GM12878 (cell line): ENCODE measurements at regions not wholly inside any gene's neighbourhood (a gene's known extent, or its start where the extent isn't known, plus 50 kb on each side); places are given as distances from the start of the nearest gene placed in this dataset.

ENCODE experiments used
- ATAC-seq: fragments of 200-7000 bp; cut with Tn5 transposase; 3 replicates; pipeline ENCODE4 v1.9.1; 2020; ENCODE audit warnings: mild to moderate bottlenecking, moderate library complexity
- BruUV-seq: library from RNA; stranded (reverse); fragments of 400-500 nt; replicated peaks from 2 replicates; lab custom pipeline; 2021; lab: Mats Ljungman, UMichigan
- CTCF ChIA-PET: fragments of 300-600 bp; sonication (Branson Sonifier 250); formaldehyde crosslinking; extraction: SDS; loops from one replicate; lab custom pipeline; 2021; ENCODE audit warnings: inconsistent platforms; lab: Yijun Ruan, JAX
- POLR2A ChIA-PET: fragments of 350-600 bp; formaldehyde crosslinking; extraction: SDS; loops from one replicate; lab custom pipeline; 2021; ENCODE audit warnings: inconsistent platforms; lab: Charles Lee
- RAD21 ChIA-PET: fragments of 300-600 bp; sonication (Branson Sonifier 250); formaldehyde crosslinking; loops from one replicate; lab custom pipeline; 2023; ENCODE audit warnings: antibody characterized with exemption; ENCODE audit not compliant: unreplicated experiment; lab: Charles Lee
- SMC1A ChIA-PET: fragments of 300-600 bp; sonication (Branson Sonifier 250); formaldehyde crosslinking; loops from one replicate; lab custom pipeline; 2023; ENCODE audit not compliant: unreplicated experiment, uncharacterized antibody; lab: Charles Lee
- DNase-seq: peaks from one replicate; pipeline ENCODE4 v3.0.0-alpha.2; 2011; ENCODE audit warnings: low read depth, low spot score
- FAIRE-seq: peaks from 3 replicates; lab custom pipeline; 2011; peaks lifted over from hg19 to GRCh38; lab: Jason Lieb, UNC
- H2AFZ ChIP-seq: 2 replicates; pipeline ENCODE4 v1.6.0; 2011; ENCODE audit warnings: low read depth, low read length, control low read depth; ENCODE audit not compliant: control insufficient read depth
- H3K27ac ChIP-seq: 2 replicates; pipeline ENCODE4 v1.5.1; 2011; ENCODE audit warnings: control low read depth; ENCODE audit not compliant: control insufficient read depth, insufficient read depth
- H3K27me3 ChIP-seq, 2 experiments: replicated peaks in 1 of 2; 2 replicates each; pipeline versions ENCODE4 v1.6.0 to v1.6.1; 2011; ENCODE audit warnings: low read length in 1 of 2; ENCODE audit not compliant: control insufficient read depth in 2 of 2, insufficient read depth in 2 of 2
- H3K36me3 ChIP-seq, 2 experiments: 2 replicates each; pipeline ENCODE4 v1.5.1; 2011; ENCODE audit warnings: low read length in 1 of 2; ENCODE audit not compliant: control insufficient read depth in 2 of 2, insufficient read depth in 2 of 2
- H3K4me1 ChIP-seq: 2 replicates; pipeline ENCODE4 v1.6.1; 2011; ENCODE audit warnings: mild to moderate bottlenecking, low read length, moderate library complexity, mixed read lengths; ENCODE audit not compliant: control insufficient read depth, insufficient read depth
- H3K4me2 ChIP-seq: 2 replicates; pipeline ENCODE4 v1.6.0; 2011; ENCODE audit warnings: control low read depth; ENCODE audit not compliant: control insufficient read depth, insufficient read depth
- H3K4me3 ChIP-seq: fragments of 200-600 bp; sonication (generic); 2 replicates; pipeline ENCODE4 v1.5.1; 2016
- H3K79me2 ChIP-seq: 2 replicates; pipeline ENCODE4 v1.6.0; 2011; ENCODE audit warnings: low read length; ENCODE audit not compliant: control insufficient read depth, insufficient read depth
- H3K9ac ChIP-seq: 2 replicates; pipeline ENCODE4 v1.8.0; 2011; ENCODE audit warnings: low read length, control low read depth, mixed read lengths; ENCODE audit not compliant: control insufficient read depth, insufficient read depth
- H3K9me3 ChIP-seq: replicated peaks from 3 replicates; pipeline ENCODE4 v1.5.1; 2011; ENCODE audit warnings: mild to moderate bottlenecking, low read length; ENCODE audit not compliant: control insufficient read depth, insufficient read depth
- H4K20me1 ChIP-seq: 2 replicates; pipeline ENCODE4 v1.6.0; 2011; ENCODE audit not compliant: control insufficient read depth, insufficient read depth
- BHLHE40 ChIP-seq, 2 experiments: fragments of 450-650 bp in 1 of 2; IDR thresholded peaks; 2 replicates each; pipeline ENCODE4 v1.6.1; 2011 to 2017; ENCODE audit warnings: low read depth in 2 of 2, borderline replicate concordance in 1 of 2, improper control_type of control experiment in 1 of 2, low read length in 1 of 2, mild to moderate bottlenecking in 1 of 2
- CBFB ChIP-seq: IDR thresholded peaks from 2 replicates; pipeline ENCODE4 v1.6.1; 2016; ENCODE audit warnings: antibody characterized with exemption, low read depth
- FOXK2 ChIP-seq: fragments of 450-650 bp; IDR thresholded peaks from 2 replicates; pipeline ENCODE4 v1.6.1; 2017; ENCODE audit warnings: mild to moderate bottlenecking, moderate library complexity
- LARP7 ChIP-seq: fragments of 450-650 bp; IDR thresholded peaks from 2 replicates; pipeline ENCODE4 v1.6.1; 2017; ENCODE audit warnings: mild to moderate bottlenecking
- NR2C2 ChIP-seq: IDR thresholded peaks from 2 replicates; pipeline ENCODE4 v1.6.1; 2011; ENCODE audit warnings: borderline replicate concordance, low read depth; ENCODE audit not compliant: control insufficient read depth, insufficient read length
- RUNX3 ChIP-seq: IDR thresholded peaks from 2 replicates; pipeline ENCODE4 v1.6.1; 2012; ENCODE audit warnings: low read length, inconsistent platforms
- SP1 ChIP-seq: IDR thresholded peaks from one replicate; pipeline ENCODE4 v1.6.1; 2011; ENCODE audit warnings: low read depth, low read length
- SPI1 ChIP-seq: IDR thresholded peaks from 2 replicates; pipeline ENCODE4 v1.6.1; 2011; ENCODE audit warnings: low read depth, mild to moderate bottlenecking, low read length, moderate library complexity, borderline replicate concordance; ENCODE audit not compliant: insufficient read depth
- TCF7 ChIP-seq: IDR thresholded peaks from 2 replicates; pipeline ENCODE4 v1.6.1; 2014; ENCODE audit warnings: antibody characterized with exemption, borderline replicate concordance
- ZSCAN29 ChIP-seq: fragments of 450-650 bp; IDR thresholded peaks from 2 replicates; pipeline ENCODE4 v1.6.1; 2017; ENCODE audit warnings: mild to moderate bottlenecking, moderate library complexity
- WGBS: methylation state at CpG from one replicate; pipeline ENCODE4 v1.1.6; 2016; ENCODE audit warnings: low lambda C conversion rate; ENCODE audit not compliant: insufficient replicate concordance, insufficient coverage; ENCODE audit errors: missing lambda C conversion rate; 5-methylcytosine and 5-hydroxymethylcytosine counted together
- in situ Hi-C: fragments of 300-500 bp; cut with MboI; formaldehyde crosslinking; loops from 9 replicates; pipeline ENCODE4 v1.14.3; 2018; ENCODE audit warnings: mixed read lengths
- intact Hi-C: fragments of 100-400 bp; cut with micrococcal nuclease; formaldehyde crosslinking; loops from one replicate; pipeline ENCODE4 v1.14.2; 2022; ENCODE audit not compliant: unreplicated experiment

- no peak overlapping the region for H2AFZ ChIP-seq
- in situ Hi-C loops = no loop called here
- H3K79me2 ChIP-seq = no peaks in the 10 kb centered on the region
- no peaks in the 10 kb centered on the region for H4K20me1 ChIP-seq
- no peak overlapping the region for H3K4me3 ChIP-seq
- H3K36me3 ChIP-seq = no peaks in the 10 kb centered on the region
- DNase-seq (no peak), FAIRE-seq (no peak), ATAC-seq (no peak)
- ChIA-PET RAD21 (no interaction called here), SMC1A (interaction anchor here (1.7 kb wide), 1 partner anchor 86 kb away, joined by 5 read pairs; no protein-coding TSS in a partner anchor), POLR2A (no interaction called here), CTCF (interaction anchor here (0.5 to 4.1 kb wide), 5 partner anchors 9 to 1020 kb away, joined by 3 to 24 read pairs (median 3); no protein-coding TSS in a partner anchor)
- WGBS = 0% methylated on average over 1 of the region's 1 CpG
- TF ChIP-seq FOXK2 = no peak
- TF ChIP-seq LARP7 = no peak
- TF ChIP-seq ZSCAN29 = no peak
- no peak for TF ChIP-seq CBFB
- TF ChIP-seq NR2C2 = no peak
- no peak for TF ChIP-seq TCF7
- TF ChIP-seq BHLHE40 (IDR thresholded peaks at IDR 0.05; ENCODE audit: borderline replicate concordance in 1 of 2, low read depth in 2 of 2, low read length in 1 of 2) = no peak
- no peak for TF ChIP-seq SPI1
- no peak for TF ChIP-seq RUNX3
- TF ChIP-seq SP1 = no peak
- no peak overlapping the region for H3K4me2 ChIP-seq
- H3K9me3 ChIP-seq = no peaks in the 10 kb centered on the region
- no peak overlapping the region for H3K9ac ChIP-seq
- H3K27me3 ChIP-seq = no peaks in the 10 kb centered on the region
- H3K27ac ChIP-seq = no peak overlapping the region
- intact Hi-C loops = loop anchor here (2.0 kb wide), 1 partner anchor 86 kb away; no protein-coding TSS in a partner anchor
- no peaks in the 10 kb centered on the region for H3K4me1 ChIP-seq
- BruUV-seq = no TSS peak
These were observed 494.0 kb upstream of the TGFBR2 start for GRCh38 chr3:30112411-30112810.
